Stimulated activated CD4-positive, alpha-beta T cell treated with anti-CD3 and anti-CD28 coated beads, Interleukin-1b, Interleukin-23, amount 100 ng/mL, for 48 hours (primary cell): ENCODE measurements at regions not wholly inside any gene's neighbourhood (a gene's known extent, or its start where the extent isn't known, plus 50 kb on each side); places are given as distances from the start of the nearest gene placed in this dataset.
A peak's percentile ranks its signal among the peaks of the same experiment; 100 is the strongest.

Experiments
- DNase-seq: peaks from one replicate; pipeline ENCODE4 v3.0.0-alpha.2; 2020

DNA sequence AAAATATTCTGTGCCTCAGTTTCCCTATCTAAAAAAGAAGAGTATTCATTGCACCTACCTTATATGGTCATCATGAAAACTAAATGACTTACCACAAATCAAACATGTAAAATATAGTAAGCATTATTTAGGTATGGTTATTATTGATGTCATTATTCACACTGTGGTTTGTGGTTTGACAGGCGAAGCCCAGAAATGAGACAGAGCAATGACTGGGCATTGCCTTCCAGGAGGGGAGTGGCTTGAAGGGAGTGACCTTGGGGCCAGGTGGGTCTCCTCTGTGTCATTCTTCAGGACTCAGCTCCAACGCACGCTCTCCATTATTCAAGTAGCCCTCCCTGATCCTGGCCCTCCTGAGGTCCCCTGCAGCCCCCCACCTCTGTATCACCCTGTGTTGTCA is 133.7 kb downstream of the DMRTA2 start:
- no peak for DNase-seq

DNA sequence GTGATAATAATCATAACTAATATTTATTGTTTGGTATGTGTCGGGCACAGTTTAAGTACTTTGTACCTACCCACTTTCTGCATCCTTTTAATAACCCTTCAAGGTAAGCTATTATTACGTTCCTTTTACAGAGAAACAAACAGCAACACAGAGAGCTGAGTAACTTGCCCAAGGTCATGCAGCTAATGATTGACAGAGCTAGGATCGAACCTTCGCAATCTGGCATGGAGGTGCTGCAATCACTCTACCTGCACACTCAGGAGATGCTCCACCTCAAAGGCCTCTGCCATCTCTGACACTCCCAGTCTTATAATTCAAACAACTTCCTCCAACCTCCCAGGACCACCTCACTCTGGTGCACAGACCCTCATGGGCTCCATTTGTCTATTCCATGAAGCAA is 137.2 kb downstream of the DMRTA2 start:
- no peak for DNase-seq

DNA sequence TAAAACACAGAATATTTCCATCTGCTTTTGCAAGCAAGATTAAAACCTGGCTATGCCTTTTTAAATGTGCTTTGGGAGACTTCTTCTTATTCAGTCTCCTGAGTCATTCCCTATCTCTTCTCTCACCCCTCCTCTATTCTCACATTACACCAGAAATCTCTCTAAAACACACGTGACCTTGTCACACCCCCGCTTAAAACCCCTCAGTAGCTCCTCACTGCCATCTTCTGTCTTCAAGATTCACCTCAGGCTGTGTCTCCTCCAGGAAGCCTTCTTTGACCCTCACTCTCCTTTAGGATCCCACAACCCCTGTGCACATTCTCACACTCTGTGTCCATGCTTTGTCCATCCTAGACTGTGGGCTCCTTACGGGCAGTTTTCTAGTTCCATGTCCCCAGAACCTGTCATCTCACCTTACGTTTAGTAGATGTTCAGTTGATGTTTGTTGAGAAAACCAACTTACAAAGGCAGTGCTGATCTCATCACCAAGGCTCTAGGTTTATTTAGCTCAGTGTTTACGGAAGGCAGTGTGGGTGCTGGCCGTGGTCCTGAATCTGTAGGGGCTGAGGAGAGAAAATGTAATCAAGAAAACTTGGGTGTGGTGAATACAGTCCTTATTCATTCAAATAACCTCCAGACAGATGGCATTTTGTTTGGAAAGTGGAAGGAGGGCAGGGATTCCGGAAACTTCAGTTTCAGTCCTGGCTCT is 143.5 kb downstream of the DMRTA2 start:
- no peak for DNase-seq

DNA sequence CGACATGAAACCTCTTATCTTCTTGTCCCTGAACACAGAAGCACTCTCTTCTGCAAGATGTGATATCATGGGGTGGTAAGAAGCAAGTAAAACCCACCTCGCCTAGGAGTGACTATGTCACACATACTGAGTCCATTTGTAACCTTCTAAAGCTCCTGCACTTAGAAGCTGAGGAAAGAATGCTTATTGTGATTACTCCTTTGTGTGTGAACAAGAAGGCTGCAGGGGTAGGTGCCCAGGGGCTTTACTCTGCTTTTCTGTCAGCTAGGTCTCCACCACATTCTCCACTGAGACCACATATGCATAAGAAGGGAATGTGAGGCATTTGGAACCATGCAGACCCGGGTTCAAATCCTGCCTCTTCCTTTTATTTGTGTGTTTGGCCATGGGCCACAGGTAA is 144.3 kb downstream of the DMRTA2 start:
- DNase-seq, result no peak

DNA sequence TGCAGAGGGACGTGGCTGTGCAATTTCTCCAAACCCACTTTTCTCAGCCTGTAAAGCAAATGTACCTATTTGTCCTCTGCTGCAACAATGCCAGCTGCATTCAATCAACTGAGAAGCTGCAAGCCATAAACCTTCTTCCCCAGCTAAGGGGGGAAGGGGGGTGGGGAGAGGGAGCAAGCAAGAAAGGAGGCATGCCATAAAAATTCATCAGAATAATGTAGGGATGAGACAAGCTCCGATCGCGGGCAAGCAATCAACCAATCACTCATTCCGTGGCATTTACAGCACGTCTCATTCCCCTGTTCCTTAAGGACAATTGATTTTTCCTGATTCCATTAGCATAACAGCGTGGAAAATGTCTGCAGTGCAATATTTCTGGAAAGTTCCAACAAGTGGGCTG is 144.8 kb downstream of the DMRTA2 start:
- no peak for DNase-seq

DNA sequence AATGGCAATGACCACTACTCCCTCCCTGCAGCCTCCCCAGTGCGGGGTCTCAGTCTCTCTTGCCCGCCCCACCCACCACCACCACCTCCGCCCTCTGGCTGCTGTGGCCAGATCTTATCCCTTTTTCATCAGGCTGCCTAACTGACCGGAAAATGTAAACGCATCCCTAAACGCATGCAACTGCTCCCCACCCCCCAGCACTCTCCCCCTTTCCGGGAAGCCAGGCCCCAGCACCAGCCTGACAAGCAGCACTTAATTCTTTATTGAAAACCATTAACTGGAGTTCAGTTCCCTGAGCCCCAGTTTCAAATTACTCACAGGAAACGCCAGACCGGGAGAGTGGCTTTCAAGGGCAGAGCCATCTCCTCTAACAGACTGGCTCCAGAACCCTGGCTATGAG is 147.7 kb downstream of the DMRTA2 start:
- no peak for DNase-seq

DNA sequence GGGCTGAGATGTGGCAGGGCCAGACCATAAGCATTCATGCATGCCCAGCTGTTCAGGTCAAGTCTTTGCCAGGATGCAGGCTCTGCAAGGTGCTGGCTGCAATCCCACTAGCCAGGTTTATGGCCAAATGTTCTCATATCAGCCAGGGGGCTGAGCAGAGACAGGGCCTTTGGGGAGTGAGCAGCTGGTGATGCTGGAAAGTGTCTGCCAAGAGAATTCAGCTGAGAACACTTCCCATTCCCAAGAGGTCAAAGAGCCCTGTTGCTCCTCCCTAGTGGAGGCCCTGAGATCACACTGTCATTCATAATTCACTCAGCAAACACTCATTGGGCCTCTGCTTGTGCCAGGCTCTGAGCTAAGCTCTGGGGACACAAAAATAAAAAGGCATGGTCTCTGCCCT is 150.3 kb downstream of the DMRTA2 start:
- no peak for DNase-seq

DNA sequence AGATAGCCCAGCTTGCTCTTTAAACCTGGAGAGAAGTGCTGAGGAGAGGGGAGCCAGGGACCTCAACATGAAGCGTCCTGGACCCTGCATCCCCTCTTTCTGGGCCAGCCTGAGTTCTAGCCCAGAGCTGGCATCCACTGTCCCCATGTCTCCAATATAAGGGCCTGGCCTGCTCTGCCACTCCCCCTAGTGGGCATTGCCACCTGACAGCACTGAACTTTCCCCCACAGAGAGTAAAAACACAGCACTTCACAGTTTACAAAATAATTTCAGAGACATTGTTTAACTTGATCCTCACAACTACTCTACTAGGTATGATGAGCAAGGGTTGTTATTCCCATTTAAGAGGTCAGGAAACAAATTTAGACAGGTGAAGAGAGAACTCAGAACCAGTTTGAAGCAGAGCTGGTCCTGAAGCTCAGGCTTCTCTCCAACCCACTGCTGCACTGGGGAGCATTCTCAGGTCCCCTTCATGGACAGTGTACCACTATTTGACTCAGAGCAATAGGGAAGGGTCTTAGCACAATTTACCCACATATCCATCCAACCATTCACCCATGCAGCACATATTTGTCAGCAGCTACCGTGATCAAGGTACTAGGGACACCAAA is 151.2 kb downstream of the DMRTA2 start:
- peak; percentile 8 for DNase-seq

DNA sequence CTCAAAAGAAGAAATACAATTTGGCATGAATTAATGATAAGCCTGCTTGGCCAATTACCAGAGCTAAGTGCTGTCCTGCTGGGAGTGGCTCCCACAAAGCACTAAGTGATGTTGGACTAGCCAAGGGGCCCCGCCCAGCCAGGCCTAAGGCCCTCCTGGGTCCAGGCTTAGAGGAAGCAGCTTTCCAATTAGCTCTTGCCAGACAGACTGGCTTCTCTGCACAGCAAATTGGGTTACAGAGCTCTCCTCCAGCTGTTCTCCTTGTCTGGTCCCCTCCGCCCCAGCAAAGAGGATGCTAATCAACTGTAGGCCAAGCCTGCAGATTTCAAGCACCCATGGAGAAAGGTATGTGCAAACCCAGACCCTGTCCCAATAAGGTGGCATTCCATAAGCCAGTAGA is 151.9 kb downstream of the DMRTA2 start:
- DNase-seq, result no peak

DNA sequence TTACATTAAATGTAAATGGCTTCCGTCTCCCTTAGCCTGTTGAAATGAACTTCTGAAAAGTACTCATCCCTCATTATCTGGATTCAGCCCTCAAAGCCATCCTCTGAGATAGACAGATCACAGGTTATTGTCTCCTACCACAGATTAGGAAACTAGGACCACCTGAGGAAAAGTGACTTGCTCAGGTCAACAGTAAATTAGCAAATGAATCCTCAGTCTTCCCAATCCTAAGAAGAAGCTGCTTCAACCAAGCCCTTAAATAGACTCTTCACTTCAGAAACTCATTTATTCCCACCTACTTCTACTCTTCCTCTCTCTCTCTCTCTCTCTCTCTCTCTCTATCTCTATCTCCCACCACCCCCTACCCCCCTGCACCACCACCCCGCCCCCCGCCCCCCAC is 152.3 kb downstream of the DMRTA2 start:
- DNase-seq, result no peak

DNA sequence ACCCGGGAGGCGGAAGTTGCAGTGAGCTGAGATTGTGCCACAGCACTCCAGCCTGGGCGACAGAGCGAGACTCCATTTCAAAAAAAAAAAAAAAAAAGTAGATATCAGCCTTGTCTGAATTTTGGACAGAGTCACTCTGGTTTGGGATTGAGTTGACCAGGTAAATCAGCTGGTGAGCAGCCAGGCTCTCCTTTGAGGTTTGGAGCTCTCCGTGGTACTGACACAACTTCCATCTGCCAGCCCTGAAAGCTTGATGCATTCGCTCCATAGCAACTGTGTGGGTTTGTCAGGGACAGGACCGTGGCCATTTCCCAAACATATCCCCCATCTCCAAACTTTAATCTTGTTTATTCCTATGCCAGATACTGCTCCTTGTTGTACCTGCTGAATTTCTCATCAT is 155.2 kb downstream of the DMRTA2 start:
- no peak for DNase-seq

DNA sequence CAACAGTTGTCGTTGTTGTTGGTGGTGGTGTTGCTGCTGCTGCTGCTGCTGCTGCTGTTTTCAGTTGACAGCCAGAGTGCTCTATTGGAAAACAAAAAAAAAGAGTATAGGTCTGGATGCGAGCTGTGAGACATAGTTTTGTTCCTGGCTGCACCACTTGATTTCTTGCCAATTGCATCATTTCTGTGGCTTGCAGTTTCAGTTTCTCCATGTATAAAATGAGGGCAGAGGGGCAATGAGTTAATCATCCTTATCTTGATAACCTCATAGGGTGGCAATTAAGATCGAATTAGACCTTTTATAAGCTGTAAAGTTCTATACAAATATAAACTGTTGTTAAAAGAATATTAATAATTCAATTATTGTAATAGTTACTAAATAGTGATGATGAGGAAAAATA is 156.7 kb downstream of the DMRTA2 start:
- no peak for DNase-seq

DNA sequence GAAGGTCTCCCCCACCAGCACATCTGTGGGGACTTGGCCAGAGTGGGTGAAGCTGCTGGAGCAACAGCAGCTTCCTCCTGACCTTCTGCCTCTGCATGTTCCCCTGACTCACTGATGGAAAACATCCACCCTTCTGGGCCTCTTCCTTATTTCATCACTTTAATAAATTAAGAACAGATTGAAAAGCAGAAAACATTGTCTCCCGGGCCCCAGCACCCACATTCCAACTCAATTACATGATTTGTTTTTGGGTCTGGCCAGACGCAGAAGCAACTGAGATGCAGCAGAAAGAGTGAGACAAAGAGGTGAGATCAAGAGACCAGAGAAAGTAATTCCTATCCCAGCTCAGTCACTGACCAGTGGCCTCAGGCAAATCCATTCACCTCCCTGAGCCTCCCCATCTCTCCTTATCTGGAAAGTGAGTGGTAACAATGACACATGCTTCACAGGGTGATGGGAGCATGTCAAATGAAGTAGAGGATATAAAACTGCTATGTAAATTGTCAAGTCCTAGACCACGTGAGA is 157.1 kb downstream of the ELAVL4 start:
- no peak for DNase-seq

DNA sequence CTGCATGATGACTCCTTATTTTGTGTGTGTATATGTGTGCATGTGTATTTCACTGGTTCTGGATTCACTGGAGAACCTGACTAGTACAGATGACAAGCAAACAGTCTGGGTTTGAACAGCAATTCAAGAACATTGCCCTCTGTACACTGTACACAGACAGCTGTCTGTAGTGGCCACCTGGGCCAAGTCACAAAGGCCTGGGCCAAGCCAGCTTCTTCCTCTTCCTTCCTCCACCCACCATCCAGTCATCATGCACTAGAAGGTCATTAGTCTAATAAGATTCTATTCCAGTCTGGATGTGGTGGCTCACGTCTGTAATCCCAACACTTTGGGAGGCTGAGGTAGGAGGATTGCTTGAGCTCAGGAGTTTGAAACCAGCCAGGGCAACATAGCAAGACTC is 155.9 kb downstream of the ELAVL4 start:
- no peak for DNase-seq

DNA sequence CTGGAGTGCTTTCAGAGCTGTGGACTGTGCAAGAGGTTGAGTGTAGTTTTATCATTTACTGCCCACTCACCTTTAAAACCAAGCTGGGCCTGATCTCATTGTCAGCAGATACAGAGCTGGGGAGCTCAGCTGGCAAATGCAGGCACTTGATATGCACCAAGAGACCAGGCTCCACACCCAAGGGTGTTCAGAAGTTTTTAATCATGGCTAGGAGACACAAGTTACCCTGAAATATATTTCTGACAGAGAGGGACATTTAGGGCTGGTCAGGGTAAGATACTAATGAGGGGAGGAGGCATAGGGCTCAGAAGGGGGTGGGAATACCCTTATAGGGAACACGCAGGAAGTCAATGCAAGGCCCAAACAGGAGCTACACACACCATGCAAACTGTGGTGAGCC is 153.7 kb downstream of the ELAVL4 start:
- DNase-seq, result no peak

DNA sequence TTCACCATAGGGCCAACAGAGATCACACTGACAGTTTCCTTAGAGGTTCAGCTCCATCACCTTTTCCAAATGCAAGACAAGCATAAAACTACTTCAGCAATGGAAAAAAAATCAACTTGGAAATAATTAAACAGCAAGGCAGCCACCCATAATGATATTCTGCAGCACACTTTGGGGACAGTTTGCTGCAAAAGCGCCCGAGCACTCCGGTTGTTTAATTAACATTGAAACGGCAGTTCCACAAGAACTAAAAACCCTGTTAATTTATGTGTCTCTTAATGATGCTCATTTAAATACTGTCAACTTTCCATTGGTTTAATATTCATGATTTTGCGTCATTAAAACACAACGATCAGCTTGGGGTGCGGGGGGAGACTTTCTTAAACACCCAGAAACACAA is 153.2 kb downstream of the ELAVL4 start:
- no peak for DNase-seq

DNA sequence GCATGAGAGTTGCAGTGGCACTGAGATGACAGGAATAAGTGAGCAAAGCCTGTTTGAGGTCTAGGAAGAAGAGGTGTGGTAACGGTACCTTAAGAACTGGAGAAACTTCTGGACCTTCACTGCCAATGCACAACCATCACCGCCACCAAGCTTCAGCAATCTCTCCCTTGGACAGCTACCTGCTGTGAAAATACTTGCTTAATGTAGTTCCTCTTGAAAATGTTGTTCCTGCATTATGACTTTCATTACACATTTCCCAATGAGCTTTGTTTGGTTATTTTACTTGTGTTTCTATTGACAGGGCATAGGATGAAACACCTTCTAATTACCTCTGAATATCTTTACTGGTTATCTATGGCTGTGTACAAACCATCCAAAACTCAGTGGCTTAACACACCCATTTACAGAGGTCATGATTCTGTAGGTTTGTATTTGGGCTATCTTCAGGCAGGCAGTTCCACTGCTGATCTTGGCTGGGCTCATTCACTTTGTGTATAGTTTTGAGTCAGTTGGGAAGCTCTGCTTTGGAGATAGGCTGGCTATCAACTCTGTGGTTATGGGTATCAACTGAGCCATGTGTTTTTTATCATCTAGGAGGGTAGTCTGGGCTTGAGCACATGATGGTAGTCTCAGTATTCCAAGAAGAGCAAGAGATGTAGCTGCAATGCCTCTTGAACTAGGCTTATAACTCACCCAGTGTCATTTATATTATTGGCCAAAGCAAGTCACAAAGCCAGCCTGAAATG is 149.4 kb downstream of the ELAVL4 start:
- DNase-seq, result no peak

DNA sequence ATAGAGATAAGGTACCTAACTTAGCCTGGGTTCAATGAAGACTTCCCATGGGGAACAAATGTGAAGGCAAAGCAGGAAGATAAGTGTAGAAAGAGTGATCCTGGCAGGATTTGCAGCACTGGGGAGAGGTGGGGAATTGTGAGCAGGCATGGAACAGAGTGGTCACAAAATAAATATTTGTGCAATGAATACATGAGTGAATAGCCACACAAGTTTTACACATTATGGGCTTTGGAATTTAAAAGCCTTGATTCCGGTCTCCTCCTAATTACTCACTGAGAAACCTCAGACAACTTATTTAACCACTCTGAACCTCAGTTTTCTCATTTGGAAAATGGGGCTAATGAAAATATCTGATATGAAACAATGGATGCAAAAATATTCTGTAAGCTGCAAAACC is 148.3 kb downstream of the ELAVL4 start:
- no peak for DNase-seq
